GM12878 (cell line): ENCODE measurements at regions not wholly inside any gene's neighbourhood (a gene's known extent, or its start where the extent isn't known, plus 50 kb on each side); places are given as distances from the start of the nearest gene placed in this dataset.
"Not testable (repeated sequence)": the region's sequence is repeated elsewhere in the genome, so short reads cannot be mapped to it uniquely, and the experiment has no call there.

Source experiments
- ATAC-seq: fragments of 200-7000 bp; cut with Tn5 transposase; 3 replicates; pipeline ENCODE4 v1.9.1; 2020; ENCODE audit warnings: mild to moderate bottlenecking, moderate library complexity
- BruUV-seq: library from RNA; stranded (reverse); fragments of 400-500 nt; replicated peaks from 2 replicates; lab custom pipeline; 2021; lab: Mats Ljungman, UMichigan
- CTCF ChIA-PET: fragments of 300-600 bp; sonication (Branson Sonifier 250); formaldehyde crosslinking; extraction: SDS; loops from one replicate; lab custom pipeline; 2021; ENCODE audit warnings: inconsistent platforms; lab: Yijun Ruan, JAX
- POLR2A ChIA-PET: fragments of 350-600 bp; formaldehyde crosslinking; extraction: SDS; loops from one replicate; lab custom pipeline; 2021; ENCODE audit warnings: inconsistent platforms; lab: Charles Lee
- RAD21 ChIA-PET: fragments of 300-600 bp; sonication (Branson Sonifier 250); formaldehyde crosslinking; loops from one replicate; lab custom pipeline; 2023; ENCODE audit warnings: antibody characterized with exemption; ENCODE audit not compliant: unreplicated experiment; lab: Charles Lee
- SMC1A ChIA-PET: fragments of 300-600 bp; sonication (Branson Sonifier 250); formaldehyde crosslinking; loops from one replicate; lab custom pipeline; 2023; ENCODE audit not compliant: unreplicated experiment, uncharacterized antibody; lab: Charles Lee
- DNase-seq: peaks from one replicate; pipeline ENCODE4 v3.0.0-alpha.2; 2011; ENCODE audit warnings: low read depth, low spot score
- FAIRE-seq: peaks from 3 replicates; lab custom pipeline; 2011; peaks lifted over from hg19 to GRCh38; lab: Jason Lieb, UNC
- H2AFZ ChIP-seq: 2 replicates; pipeline ENCODE4 v1.6.0; 2011; ENCODE audit warnings: low read depth, low read length, control low read depth; ENCODE audit not compliant: control insufficient read depth
- H3K27ac ChIP-seq: 2 replicates; pipeline ENCODE4 v1.5.1; 2011; ENCODE audit warnings: control low read depth; ENCODE audit not compliant: control insufficient read depth, insufficient read depth
- H3K27me3 ChIP-seq, 2 experiments: replicated peaks in 1 of 2; 2 replicates each; pipeline versions ENCODE4 v1.6.0 to v1.6.1; 2011; ENCODE audit warnings: low read length in 1 of 2; ENCODE audit not compliant: control insufficient read depth in 2 of 2, insufficient read depth in 2 of 2
- H3K36me3 ChIP-seq, 2 experiments: 2 replicates each; pipeline ENCODE4 v1.5.1; 2011; ENCODE audit warnings: low read length in 1 of 2; ENCODE audit not compliant: control insufficient read depth in 2 of 2, insufficient read depth in 2 of 2
- H3K4me1 ChIP-seq: 2 replicates; pipeline ENCODE4 v1.6.1; 2011; ENCODE audit warnings: mild to moderate bottlenecking, low read length, moderate library complexity, mixed read lengths; ENCODE audit not compliant: control insufficient read depth, insufficient read depth
- H3K4me2 ChIP-seq: 2 replicates; pipeline ENCODE4 v1.6.0; 2011; ENCODE audit warnings: control low read depth; ENCODE audit not compliant: control insufficient read depth, insufficient read depth
- H3K4me3 ChIP-seq: fragments of 200-600 bp; sonication (generic); 2 replicates; pipeline ENCODE4 v1.5.1; 2016
- H3K79me2 ChIP-seq: 2 replicates; pipeline ENCODE4 v1.6.0; 2011; ENCODE audit warnings: low read length; ENCODE audit not compliant: control insufficient read depth, insufficient read depth
- H3K9ac ChIP-seq: 2 replicates; pipeline ENCODE4 v1.8.0; 2011; ENCODE audit warnings: low read length, control low read depth, mixed read lengths; ENCODE audit not compliant: control insufficient read depth, insufficient read depth
- H3K9me3 ChIP-seq: replicated peaks from 3 replicates; pipeline ENCODE4 v1.5.1; 2011; ENCODE audit warnings: mild to moderate bottlenecking, low read length; ENCODE audit not compliant: control insufficient read depth, insufficient read depth
- H4K20me1 ChIP-seq: 2 replicates; pipeline ENCODE4 v1.6.0; 2011; ENCODE audit not compliant: control insufficient read depth, insufficient read depth
- ATF2 ChIP-seq: IDR thresholded peaks from 2 replicates; pipeline ENCODE4 v1.6.1; 2012; ENCODE audit warnings: low read length, inconsistent platforms
- E4F1 ChIP-seq: fragments of 450-650 bp; IDR thresholded peaks from 2 replicates; pipeline ENCODE4 v1.6.1; 2018; ENCODE audit warnings: borderline replicate concordance, mild to moderate bottlenecking; ENCODE audit not compliant: partially characterized antibody
- HDAC6 ChIP-seq: fragments of 200-600 bp; sonication (generic); IDR thresholded peaks from one replicate; pipeline ENCODE4 v1.8.0; 2017; ENCODE audit warnings: antibody characterized with exemption; ENCODE audit not compliant: unreplicated experiment
- HDGF ChIP-seq: fragments of 450-650 bp; IDR thresholded peaks from 2 replicates; pipeline ENCODE4 v1.6.1; 2016; ENCODE audit warnings: antibody characterized with exemption
- NR2F1 ChIP-seq: fragments of 450-650 bp; conservative IDR thresholded peaks from 2 replicates; pipeline ENCODE4 v1.6.1; 2017; ENCODE audit warnings: mild to moderate bottlenecking
- RB1 ChIP-seq: fragments of 450-650 bp; formaldehyde crosslinking; IDR thresholded peaks from 2 replicates; pipeline ENCODE4 v1.6.1; 2017; ENCODE audit warnings: mild to moderate bottlenecking, borderline replicate concordance
- SREBF2 ChIP-seq: IDR thresholded peaks from 2 replicates; pipeline ENCODE4 v1.6.1; 2012; ENCODE audit warnings: mild to moderate bottlenecking, low read length
- TARDBP ChIP-seq: IDR thresholded peaks from 2 replicates; pipeline ENCODE4 v1.6.1; 2016; ENCODE audit warnings: borderline replicate concordance
- TBL1XR1 ChIP-seq: IDR thresholded peaks from 2 replicates; pipeline ENCODE4 v1.6.1; 2012; ENCODE audit warnings: low read depth, low read length, improper control_type of control experiment
- WGBS: methylation state at CpG from one replicate; pipeline ENCODE4 v1.1.6; 2016; ENCODE audit warnings: low lambda C conversion rate; ENCODE audit not compliant: insufficient replicate concordance, insufficient coverage; ENCODE audit errors: missing lambda C conversion rate; 5-methylcytosine and 5-hydroxymethylcytosine counted together
- in situ Hi-C: fragments of 300-500 bp; cut with MboI; formaldehyde crosslinking; loops from 9 replicates; pipeline ENCODE4 v1.14.3; 2018; ENCODE audit warnings: mixed read lengths
- intact Hi-C: fragments of 100-400 bp; cut with micrococcal nuclease; formaldehyde crosslinking; loops from one replicate; pipeline ENCODE4 v1.14.2; 2022; ENCODE audit not compliant: unreplicated experiment

- no peak for TF ChIP-seq ATF2
- no peak for TF ChIP-seq RB1
- TF ChIP-seq, all 136 proteins: peak for 0
These were observed 188.7 kb upstream of the RAI14 start (continued) for GRCh38 chr5:34467436-34467835.

GRCh38 chr5:34467984-34468383, 188.1 kb upstream of the RAI14 start:
- SMC1A ChIA-PET, H3K79me2 ChIP-seq, H4K20me1 ChIP-seq, H2AFZ ChIP-seq, POLR2A ChIA-PET, H3K36me3 ChIP-seq, H3K4me1 ChIP-seq, H3K27me3 ChIP-seq, RAD21 ChIA-PET, H3K9ac ChIP-seq, H3K9me3 ChIP-seq, H3K4me3 ChIP-seq, H3K27ac ChIP-seq, DNase-seq, FAIRE-seq, BruUV-seq, H3K4me2 ChIP-seq: not testable (repeated sequence)
- in situ Hi-C loops (loop anchor here (5.0 to 25.0 kb wide), 2 partner anchors 471 to 1031 kb away; partner anchors contain the start of gene TARS1), intact Hi-C loops (loop anchor here (5.0 kb wide), 1 partner anchor 1031 kb away; no protein-coding TSS in a partner anchor)
- 15% methylated on average over 3 of the region's 3 CpGs for WGBS
- peak; percentile 51; the same call in 2 of the 3 replicates for ATAC-seq
- CTCF ChIA-PET, result interaction anchor here (0.9 kb wide), 1 partner anchor 431 kb away, joined by 4 read pairs; no protein-coding TSS in a partner anchor

GRCh38 chr5:34469971-34470370, 186.2 kb upstream of the RAI14 start:
- Histone ChIP-seq H3K9ac (no peak overlapping the region), H3K36me3 (no peaks in the 10 kb centered on the region), H3K27me3 (no peaks in the 10 kb centered on the region), H4K20me1 (no peaks in the 10 kb centered on the region), H3K9me3 (no peaks in the 10 kb centered on the region), H3K4me2 (no peak overlapping the region), H3K4me1 (no peaks in the 10 kb centered on the region), H2AFZ (no peak overlapping the region), H3K4me3 (no peak overlapping the region), H3K79me2 (no peaks in the 10 kb centered on the region), H3K27ac (no peak overlapping the region)
- POLR2A ChIA-PET, result no interaction called here
- SMC1A ChIA-PET, result no interaction called here
- intact Hi-C loops, result loop anchor here (5.0 kb wide), 1 partner anchor 1033 kb away; no protein-coding TSS in a partner anchor
- DNase-seq, result no peak
- BruUV-seq, result no TSS peak
- ATAC-seq, result no peak
- CTCF ChIA-PET, result interaction anchor here (1.6 kb wide), 1 partner anchor 16 kb away, joined by 4 read pairs; no protein-coding TSS in a partner anchor
- in situ Hi-C loops, result loop anchor here (5.0 to 25.0 kb wide), 2 partner anchors 473 to 1033 kb away; partner anchors contain the start of gene TARS1
- 43% methylated on average over 3 of the region's 3 CpGs for WGBS
- no peak for FAIRE-seq
- RAD21 ChIA-PET, result no interaction called here
- TF ChIP-seq SREBF2 (no peak), E4F1 (no peak), NR2F1 (no peak), HDAC6 (no peak), TBL1XR1 (no peak), TARDBP (no peak), HDGF (no peak)
